ENCODE measurements at regions not wholly inside any gene's neighbourhood (a gene's known extent, or its start where the extent isn't known, plus 50 kb on each side); places are given as distances from the start of the nearest gene placed in this dataset.
"Not testable (repeated sequence)": the region's sequence is repeated elsewhere in the genome, so short reads cannot be mapped to it uniquely, and the experiment has no call there.

DNA sequence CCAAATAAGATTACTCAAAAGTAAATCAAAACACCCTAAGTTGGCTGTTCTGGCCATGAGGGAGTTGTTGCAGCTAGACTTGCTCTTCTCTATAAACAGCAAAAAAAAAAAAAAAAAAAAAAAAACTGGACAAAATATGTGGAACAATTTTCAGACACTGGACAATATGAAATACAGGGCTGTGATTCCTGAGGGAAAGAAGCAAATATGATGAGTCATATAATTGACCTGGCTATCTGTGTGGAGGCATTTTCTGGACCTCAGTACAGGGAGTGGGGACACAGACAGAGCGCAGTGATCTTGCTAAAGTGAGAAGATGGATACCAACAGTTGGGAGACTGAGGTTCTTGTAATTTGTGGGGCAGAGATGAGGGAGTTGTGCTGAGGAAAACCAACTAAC lies 192.0 kb upstream of the HAND2 start:
- TF ChIP-seq EZH2phosphoT487 (IDR thresholded peaks at IDR 0.05; ENCODE audit: insufficient read depth, low read depth) (no peak), EZH2 (IDR thresholded peaks at IDR 0.05; ENCODE audit: insufficient read depth, poor library complexity, severe bottlenecking) (no peak)
- no peak overlapping the region for H3K4me3 ChIP-seq
- H3K79me2 ChIP-seq (ENCODE audit: insufficient read depth), result no peaks in the 10 kb centered on the region
- H3K27me3 ChIP-seq (replicated peaks; ENCODE audit: insufficient read depth), result no peaks in the 10 kb centered on the region
- H3F3A ChIP-seq (ENCODE audit: insufficient read depth), result no peaks in the 10 kb centered on the region
- no peaks in the 10 kb centered on the region for H3K9me2 ChIP-seq (ENCODE audit: insufficient read depth)
- H3K9me3 ChIP-seq (ENCODE audit: low read depth), result no peaks in the 10 kb centered on the region
- no peak overlapping the region for H3K4me2 ChIP-seq (ENCODE audit: unreplicated experiment)
- no peak overlapping the region for H3K27ac ChIP-seq
- H3K36me3 ChIP-seq (ENCODE audit: low read depth), result no peaks in the 10 kb centered on the region
- H2AFZ ChIP-seq, result no peak overlapping the region
- no peaks in the 10 kb centered on the region for H3K4me1 ChIP-seq (ENCODE audit: insufficient read depth)
- in situ Hi-C loops (cut with MboI), result no loop called here
- no peak for DNase-seq
- WGBS, 2 experiments (ENCODE audit: low coverage in 1 of 2, low lambda C conversion rate in 2 of 2, missing lambda C conversion rate in 2 of 2), result 88% methylated on average over 1 of the region's 1 CpG
- no peak overlapping the region for H3K9ac ChIP-seq
- H4K20me1 ChIP-seq (ENCODE audit: insufficient read depth), result no peaks in the 10 kb centered on the region

DNA sequence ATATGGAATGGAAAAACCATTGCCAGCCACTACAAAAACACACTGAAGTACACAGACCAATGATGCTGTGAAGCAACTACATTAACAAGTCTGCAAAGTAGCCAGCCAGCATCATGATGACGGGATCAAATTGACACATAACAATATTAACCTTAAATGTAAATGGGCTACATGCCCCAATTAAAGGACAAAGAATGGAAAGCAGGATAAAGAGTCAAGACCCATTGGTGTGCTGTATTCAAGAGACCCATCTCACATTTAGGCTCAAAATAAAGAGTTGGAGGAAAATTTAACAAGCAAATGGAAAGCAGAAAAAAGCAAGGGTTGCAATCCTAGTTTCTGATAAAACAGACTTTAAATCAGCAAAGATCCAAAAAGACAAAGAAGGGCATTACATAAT lies 188.5 kb upstream of the HAND2 start:
- H3F3A ChIP-seq (ENCODE audit: insufficient read depth); H3K36me3 ChIP-seq (ENCODE audit: low read depth); H2AFZ ChIP-seq; H3K4me3 ChIP-seq; H3K9me3 ChIP-seq (ENCODE audit: low read depth); in situ Hi-C loops (cut with MboI); H4K20me1 ChIP-seq (ENCODE audit: insufficient read depth); H3K9ac ChIP-seq; H3K9me2 ChIP-seq (ENCODE audit: insufficient read depth); H3K27ac ChIP-seq; H3K79me2 ChIP-seq (ENCODE audit: insufficient read depth); DNase-seq; H3K4me2 ChIP-seq (ENCODE audit: unreplicated experiment); H3K27me3 ChIP-seq (replicated peaks; ENCODE audit: insufficient read depth); H3K4me1 ChIP-seq (ENCODE audit: insufficient read depth): not testable (repeated sequence)
- 27 to 30% methylated on average over 1 of the region's 1 CpG for WGBS, 2 experiments (ENCODE audit: low coverage in 1 of 2, low lambda C conversion rate in 2 of 2, missing lambda C conversion rate in 2 of 2)

DNA sequence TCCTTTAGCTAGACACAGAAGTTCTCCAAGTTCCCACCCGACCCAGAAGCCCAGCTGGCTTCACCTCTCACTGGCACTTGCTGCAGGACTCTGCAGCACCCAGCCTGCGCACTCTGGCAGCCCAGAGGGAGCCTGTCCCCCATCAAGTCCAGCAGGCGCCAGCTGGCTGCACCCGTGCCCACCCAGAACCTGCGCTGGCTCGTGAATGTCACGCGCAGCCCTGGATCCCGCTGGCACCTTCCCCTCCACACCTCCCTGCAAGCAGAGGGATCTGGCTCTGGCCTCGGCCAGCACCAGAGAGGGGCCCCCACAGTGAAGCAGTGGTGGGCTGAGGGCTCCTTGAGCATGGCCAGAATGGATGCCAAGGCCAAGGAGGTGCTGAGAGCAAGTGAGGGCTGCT lies 187.6 kb upstream of the HAND2 start:
- H3K4me2 ChIP-seq (ENCODE audit: unreplicated experiment), result no peak overlapping the region
- H2AFZ ChIP-seq, result no peak overlapping the region
- no peaks in the 10 kb centered on the region for H3K9me2 ChIP-seq (ENCODE audit: insufficient read depth)
- no peak overlapping the region for H3K27ac ChIP-seq
- H3K27me3 ChIP-seq (replicated peaks; ENCODE audit: insufficient read depth), result no peaks in the 10 kb centered on the region
- no peak for DNase-seq
- H3K4me1 ChIP-seq (ENCODE audit: insufficient read depth), result no peaks in the 10 kb centered on the region
- no peak overlapping the region for H3K4me3 ChIP-seq
- TF ChIP-seq EZH2 (IDR thresholded peaks at IDR 0.05; ENCODE audit: insufficient read depth, poor library complexity, severe bottlenecking) (no peak), EZH2phosphoT487 (IDR thresholded peaks at IDR 0.05; ENCODE audit: insufficient read depth, low read depth) (no peak)
- no peaks in the 10 kb centered on the region for H3F3A ChIP-seq (ENCODE audit: insufficient read depth)
- H3K79me2 ChIP-seq (ENCODE audit: insufficient read depth), result no peaks in the 10 kb centered on the region
- in situ Hi-C loops (cut with MboI), result no loop called here
- H3K36me3 ChIP-seq (ENCODE audit: low read depth), result no peaks in the 10 kb centered on the region
- no peak overlapping the region for H3K9ac ChIP-seq
- no peaks in the 10 kb centered on the region for H3K9me3 ChIP-seq (ENCODE audit: low read depth)
- no peaks in the 10 kb centered on the region for H4K20me1 ChIP-seq (ENCODE audit: insufficient read depth)
- 64 to 66% methylated on average over 10 of the region's 10 CpGs for WGBS, 2 experiments (ENCODE audit: low coverage in 1 of 2, low lambda C conversion rate in 2 of 2, missing lambda C conversion rate in 2 of 2)

DNA sequence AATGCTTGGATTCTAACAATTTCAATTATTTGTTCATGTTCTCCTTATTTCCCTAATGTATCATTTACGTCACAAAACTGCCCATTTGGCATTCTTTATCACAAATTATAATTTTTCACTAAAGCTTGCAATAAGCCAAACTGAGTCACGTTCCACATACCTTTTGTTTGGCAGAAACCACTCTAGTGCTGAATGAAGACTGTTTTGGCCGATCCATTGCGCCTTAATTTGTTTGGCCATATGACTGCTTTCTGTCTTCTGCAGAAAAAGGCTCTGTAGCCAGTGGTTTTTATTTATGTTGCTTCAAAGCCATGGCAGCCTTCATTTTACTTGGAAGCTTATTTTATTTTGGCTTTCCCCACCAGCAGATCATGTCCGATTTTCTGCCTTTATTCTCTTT lies 184.4 kb upstream of the HAND2 start:
- H3K79me2 ChIP-seq (ENCODE audit: insufficient read depth), result no peaks in the 10 kb centered on the region
- H3K27ac ChIP-seq, result no peak overlapping the region
- TF ChIP-seq EZH2 (IDR thresholded peaks at IDR 0.05; ENCODE audit: insufficient read depth, poor library complexity, severe bottlenecking), result no peak
- TF ChIP-seq EZH2phosphoT487 (IDR thresholded peaks at IDR 0.05; ENCODE audit: insufficient read depth, low read depth), result no peak
- no peak overlapping the region for H3K4me3 ChIP-seq
- no peaks in the 10 kb centered on the region for H4K20me1 ChIP-seq (ENCODE audit: insufficient read depth)
- H3K9ac ChIP-seq, result no peak overlapping the region
- H3K9me3 ChIP-seq (ENCODE audit: low read depth), result no peaks in the 10 kb centered on the region
- H3K27me3 ChIP-seq (replicated peaks; ENCODE audit: insufficient read depth), result no peaks in the 10 kb centered on the region
- H3K4me2 ChIP-seq (ENCODE audit: unreplicated experiment), result no peak overlapping the region
- no peaks in the 10 kb centered on the region for H3K36me3 ChIP-seq (ENCODE audit: low read depth)
- H3F3A ChIP-seq (ENCODE audit: insufficient read depth), result no peaks in the 10 kb centered on the region
- in situ Hi-C loops (cut with MboI), result no loop called here
- no peaks in the 10 kb centered on the region for H3K4me1 ChIP-seq (ENCODE audit: insufficient read depth)
- no peak overlapping the region for H2AFZ ChIP-seq
- DNase-seq, result no peak
- WGBS, 2 experiments (ENCODE audit: low coverage in 1 of 2, low lambda C conversion rate in 2 of 2, missing lambda C conversion rate in 2 of 2), result 73 to 76% methylated on average over 5 of the region's 5 CpGs
- H3K9me2 ChIP-seq (ENCODE audit: insufficient read depth), result no peaks in the 10 kb centered on the region

DNA sequence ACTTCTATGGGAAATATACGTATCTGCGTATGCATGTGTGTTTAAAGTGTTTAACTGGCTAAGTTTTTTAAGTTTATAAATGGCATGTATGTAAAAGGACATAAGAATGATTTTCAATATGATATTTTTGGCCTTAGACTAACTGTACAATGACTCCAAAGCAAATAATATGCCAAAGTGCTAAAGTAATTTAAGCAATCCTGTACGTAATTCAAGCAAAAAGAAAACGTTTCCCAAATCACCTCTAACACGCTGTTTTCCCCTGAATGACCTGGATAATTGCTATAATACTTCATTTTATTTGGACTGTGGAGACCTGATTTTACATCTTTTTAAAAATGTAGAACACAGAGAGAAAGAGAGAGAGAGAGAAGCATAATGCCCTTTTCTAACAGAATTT lies 183.0 kb upstream of the HAND2 start:
- Histone ChIP-seq H3K9me3 (ENCODE audit: low read depth) (no peaks in the 10 kb centered on the region), H3K36me3 (ENCODE audit: low read depth) (no peaks in the 10 kb centered on the region), H3K27me3 (replicated peaks; ENCODE audit: insufficient read depth) (no peaks in the 10 kb centered on the region), H3K4me1 (ENCODE audit: insufficient read depth) (no peaks in the 10 kb centered on the region), H2AFZ (no peak overlapping the region), H3K9me2 (ENCODE audit: insufficient read depth) (no peaks in the 10 kb centered on the region), H3K4me2 (ENCODE audit: unreplicated experiment) (no peak overlapping the region), H3K27ac (no peak overlapping the region), H3K79me2 (ENCODE audit: insufficient read depth) (no peaks in the 10 kb centered on the region), H3K4me3 (no peak overlapping the region), H3K9ac (no peak overlapping the region), H3F3A (ENCODE audit: insufficient read depth) (no peaks in the 10 kb centered on the region), H4K20me1 (ENCODE audit: insufficient read depth) (no peaks in the 10 kb centered on the region)
- 71 to 75% methylated on average over 5 of the region's 5 CpGs for WGBS, 2 experiments (ENCODE audit: low coverage in 1 of 2, low lambda C conversion rate in 2 of 2, missing lambda C conversion rate in 2 of 2)
- TF ChIP-seq EZH2phosphoT487 (IDR thresholded peaks at IDR 0.05; ENCODE audit: insufficient read depth, low read depth) (no peak), EZH2 (IDR thresholded peaks at IDR 0.05; ENCODE audit: insufficient read depth, poor library complexity, severe bottlenecking) (no peak)
- DNase-seq, result no peak
- in situ Hi-C loops (cut with MboI), result no loop called here

Data from GM23248 (cell line).